Stomach (tissue), 4 donors: ENCODE measurements at regions not wholly inside any gene's neighbourhood (a gene's known extent, or its start where the extent isn't known, plus 50 kb on each side); places are given as distances from the start of the nearest gene placed in this dataset.

ENCODE experiments used
- EP300 ChIP-seq: sonication (generic); formaldehyde crosslinking; IDR thresholded peaks from one replicate; pipeline ENCODE4 v1.6.1; 2017; ENCODE audit warnings: antibody characterized with exemption
- POLR2A ChIP-seq, 4 donors: fragments of 450-650 bp; IDR thresholded peaks; one replicate each; pipeline ENCODE4 v1.6.1; 2016; ENCODE audit warnings: antibody characterized with exemption in 4 of 4, control low read depth in 2 of 4, mild to moderate bottlenecking in 1 of 4, moderate library complexity in 1 of 4
- POLR2AphosphoS5 ChIP-seq, 3 donors: sonication (generic); formaldehyde crosslinking; IDR thresholded peaks; one replicate each; pipeline ENCODE4 v1.6.1; 2016; ENCODE audit warnings: antibody characterized with exemption in 3 of 3
- TF ChIP-seq, protein P1 (sequence below), 7 experiments: fragments of 450-650 bp in 4 of 7; fragments of 200-600 bp in 3 of 7; sonication (generic) in 3 of 7; IDR thresholded peaks; one replicate each; pipeline ENCODE4 v1.5.1; 2016 to 2019; ENCODE audit warnings: antibody characterized with exemption in 7 of 7, control low read depth in 2 of 7, mild to moderate bottlenecking in 1 of 7

DNA sequence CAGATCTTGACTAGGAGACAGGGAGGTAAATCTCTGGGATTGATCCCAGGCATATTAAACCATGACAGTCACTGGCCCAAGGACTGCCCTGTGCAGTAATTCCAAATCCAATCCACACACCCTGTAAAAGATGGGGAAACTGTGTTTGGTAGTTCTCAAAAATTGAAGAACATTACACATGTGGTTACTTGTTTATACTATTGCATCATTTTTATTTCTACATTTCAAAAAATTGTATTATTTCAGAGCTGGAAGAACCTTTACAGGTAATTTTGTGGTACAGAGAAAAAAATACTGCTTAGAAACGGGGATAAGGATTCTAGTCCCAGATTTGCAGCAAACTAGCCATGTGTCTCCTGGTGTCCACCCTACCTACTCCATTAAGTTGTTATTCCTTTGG, 400.5 kb downstream of the LRIG3 start:
- TF ChIP-seq, protein P1, sequence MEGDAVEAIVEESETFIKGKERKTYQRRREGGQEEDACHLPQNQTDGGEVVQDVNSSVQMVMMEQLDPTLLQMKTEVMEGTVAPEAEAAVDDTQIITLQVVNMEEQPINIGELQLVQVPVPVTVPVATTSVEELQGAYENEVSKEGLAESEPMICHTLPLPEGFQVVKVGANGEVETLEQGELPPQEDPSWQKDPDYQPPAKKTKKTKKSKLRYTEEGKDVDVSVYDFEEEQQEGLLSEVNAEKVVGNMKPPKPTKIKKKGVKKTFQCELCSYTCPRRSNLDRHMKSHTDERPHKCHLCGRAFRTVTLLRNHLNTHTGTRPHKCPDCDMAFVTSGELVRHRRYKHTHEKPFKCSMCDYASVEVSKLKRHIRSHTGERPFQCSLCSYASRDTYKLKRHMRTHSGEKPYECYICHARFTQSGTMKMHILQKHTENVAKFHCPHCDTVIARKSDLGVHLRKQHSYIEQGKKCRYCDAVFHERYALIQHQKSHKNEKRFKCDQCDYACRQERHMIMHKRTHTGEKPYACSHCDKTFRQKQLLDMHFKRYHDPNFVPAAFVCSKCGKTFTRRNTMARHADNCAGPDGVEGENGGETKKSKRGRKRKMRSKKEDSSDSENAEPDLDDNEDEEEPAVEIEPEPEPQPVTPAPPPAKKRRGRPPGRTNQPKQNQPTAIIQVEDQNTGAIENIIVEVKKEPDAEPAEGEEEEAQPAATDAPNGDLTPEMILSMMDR (IDR thresholded peaks at IDR 0.05) = no peak
- TF ChIP-seq POLR2A (IDR thresholded peaks at IDR 0.05) (no peak), EP300 (no peak), POLR2AphosphoS5 (IDR thresholded peaks at IDR 0.05) (no peak)
